Peyer's patch (tissue), 4 donors: ENCODE measurements at regions not wholly inside any gene's neighbourhood (a gene's known extent, or its start where the extent isn't known, plus 50 kb on each side); places are given as distances from the start of the nearest gene placed in this dataset.

ENCODE experiments used
- POLR2A ChIP-seq, 2 donors: fragments of 450-650 bp; IDR thresholded peaks; one replicate each; pipeline ENCODE4 v1.5.1; 2017; ENCODE audit warnings: antibody characterized with exemption in 2 of 2, mild to moderate bottlenecking in 2 of 2, moderate library complexity in 2 of 2
- TF ChIP-seq, protein P1 (sequence below), 6 experiments: fragments of 450-650 bp in 4 of 6; fragments of 200-600 bp in 2 of 6; sonication (generic) in 1 of 6; IDR thresholded peaks; one replicate each; pipeline ENCODE4 v1.5.1; 2017 to 2019; ENCODE audit warnings: antibody characterized with exemption in 6 of 6, mild to moderate bottlenecking in 3 of 6, moderate library complexity in 1 of 6

DNA sequence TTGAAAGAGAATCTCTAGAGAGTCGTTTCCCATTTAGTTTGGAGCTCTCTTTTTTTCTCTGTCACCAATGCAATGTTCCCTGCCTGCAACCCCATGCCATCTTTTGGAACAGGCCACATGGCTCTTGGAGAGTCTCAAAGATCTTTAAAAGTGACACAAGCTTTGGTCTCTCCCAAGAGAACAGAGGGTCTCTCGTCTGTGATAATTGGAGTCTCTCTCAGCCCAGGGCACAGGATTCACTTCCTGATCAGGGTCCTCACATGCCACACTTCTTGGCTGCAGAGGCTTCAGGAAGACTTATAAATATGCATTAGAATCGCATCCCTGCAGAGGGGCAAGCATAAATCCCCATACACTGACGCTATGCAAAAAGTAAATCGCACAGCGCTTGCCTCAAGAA lies 240.5 kb downstream of the IRS2 start:
- TF ChIP-seq, protein P1, sequence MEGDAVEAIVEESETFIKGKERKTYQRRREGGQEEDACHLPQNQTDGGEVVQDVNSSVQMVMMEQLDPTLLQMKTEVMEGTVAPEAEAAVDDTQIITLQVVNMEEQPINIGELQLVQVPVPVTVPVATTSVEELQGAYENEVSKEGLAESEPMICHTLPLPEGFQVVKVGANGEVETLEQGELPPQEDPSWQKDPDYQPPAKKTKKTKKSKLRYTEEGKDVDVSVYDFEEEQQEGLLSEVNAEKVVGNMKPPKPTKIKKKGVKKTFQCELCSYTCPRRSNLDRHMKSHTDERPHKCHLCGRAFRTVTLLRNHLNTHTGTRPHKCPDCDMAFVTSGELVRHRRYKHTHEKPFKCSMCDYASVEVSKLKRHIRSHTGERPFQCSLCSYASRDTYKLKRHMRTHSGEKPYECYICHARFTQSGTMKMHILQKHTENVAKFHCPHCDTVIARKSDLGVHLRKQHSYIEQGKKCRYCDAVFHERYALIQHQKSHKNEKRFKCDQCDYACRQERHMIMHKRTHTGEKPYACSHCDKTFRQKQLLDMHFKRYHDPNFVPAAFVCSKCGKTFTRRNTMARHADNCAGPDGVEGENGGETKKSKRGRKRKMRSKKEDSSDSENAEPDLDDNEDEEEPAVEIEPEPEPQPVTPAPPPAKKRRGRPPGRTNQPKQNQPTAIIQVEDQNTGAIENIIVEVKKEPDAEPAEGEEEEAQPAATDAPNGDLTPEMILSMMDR (IDR thresholded peaks at IDR 0.05), result no peak
- no peak for TF ChIP-seq POLR2A (IDR thresholded peaks at IDR 0.05)
